ENCODE measurements at regions not wholly inside any gene's neighbourhood (a gene's known extent, or its start where the extent isn't known, plus 50 kb on each side); places are given as distances from the start of the nearest gene placed in this dataset.

GRCh38 chr13:88824218-88824617, 1153.0 kb downstream of the SLITRK5 start:
- no peak for TF ChIP-seq EZH2 (IDR thresholded peaks at IDR 0.05; ENCODE audit: borderline replicate concordance)
- TF ChIP-seq CTCF (IDR thresholded peaks at IDR 0.05; ENCODE audit: poor library complexity): no peak
- no peak for TF ChIP-seq EZH2phosphoT487 (IDR thresholded peaks at IDR 0.05; ENCODE audit: low read depth, severe bottlenecking, unreplicated experiment)
